Ovary (tissue), 7 donors: ENCODE measurements at regions not wholly inside any gene's neighbourhood (a gene's known extent, or its start where the extent isn't known, plus 50 kb on each side); places are given as distances from the start of the nearest gene placed in this dataset.

Experiments used
- DNase-seq, 5 donors: peaks; one replicate each; pipeline ENCODE4 v3.0.0-alpha.2; 2019 to 2020
- H3K27ac ChIP-seq, 2 donors: fragments of 200-600 bp; one replicate each; pipeline versions ENCODE4 v1.5.1 to v1.8.0; 2019 to 2022
- H3K27me3 ChIP-seq: fragments of 200-600 bp; one replicate; pipeline ENCODE4 v1.8.0; 2022
- H3K36me3 ChIP-seq: fragments of 200-600 bp; sonication (generic); one replicate; pipeline ENCODE4 v1.5.1; 2019
- H3K4me1 ChIP-seq: one replicate; pipeline ENCODE4 v1.8.1; 2013; ENCODE audit warnings: mild to moderate bottlenecking, moderate library complexity; ENCODE audit not compliant: insufficient read depth
- H3K4me3 ChIP-seq: fragments of 200-600 bp; sonication (generic); one replicate; pipeline ENCODE4 v1.5.1; 2017
- H3K9me3 ChIP-seq, 2 donors: fragments of 200-600 bp in 1 of 2; sonication (generic) in 1 of 2; one replicate each; pipeline versions ENCODE4 v1.5.1 to v1.8.1; 2013 to 2019; ENCODE audit warnings: mild to moderate bottlenecking in 1 of 2, moderate library complexity in 1 of 2
- CTCF ChIP-seq, 3 donors: fragments of 450-650 bp in 2 of 3; fragments of 200-600 bp in 1 of 3; IDR thresholded peaks; one replicate each; pipeline versions ENCODE4 v1.5.1 to v1.8.0; 2016 to 2022; ENCODE audit warnings: antibody characterized with exemption in 3 of 3, mild to moderate bottlenecking in 1 of 3
- EP300 ChIP-seq: sonication (generic); formaldehyde crosslinking; IDR thresholded peaks from one replicate; pipeline ENCODE4 v1.6.1; 2017; ENCODE audit warnings: antibody characterized with exemption
- POLR2A ChIP-seq: fragments of 450-650 bp; IDR thresholded peaks from one replicate; pipeline ENCODE4 v1.6.1; 2017; ENCODE audit warnings: antibody characterized with exemption, mild to moderate bottlenecking, moderate library complexity
- WGBS, 3 donors: extraction: QIAGEN DNeasy Blood & Tissue Kit in 1 of 3; methylation state at CpG; one replicate each; pipeline versions ENCODE4 v1.1.5 to v1.1.7; 2013 to 2017; 5-methylcytosine and 5-hydroxymethylcytosine counted together
- intact Hi-C, 4 donors: fragments of 100-400 bp; cut with DNase I; formaldehyde crosslinking; loops; one replicate each; pipeline versions ENCODE4 v1.11.0 to v1.15.1; 2022 to 2023
- donor health status: DM: no; HTN: no; CAD: no; lungs with moderate emphysema.
- donor health status: DM: no; HTN: no; CAD: no.
- donor health status: Bipolar disorder and iron deficiency.
- donor health status: DM: no; HTN: no; CAD: no.
- donor health status: DM: yes; HTN: yes; CAD: no.

DNA sequence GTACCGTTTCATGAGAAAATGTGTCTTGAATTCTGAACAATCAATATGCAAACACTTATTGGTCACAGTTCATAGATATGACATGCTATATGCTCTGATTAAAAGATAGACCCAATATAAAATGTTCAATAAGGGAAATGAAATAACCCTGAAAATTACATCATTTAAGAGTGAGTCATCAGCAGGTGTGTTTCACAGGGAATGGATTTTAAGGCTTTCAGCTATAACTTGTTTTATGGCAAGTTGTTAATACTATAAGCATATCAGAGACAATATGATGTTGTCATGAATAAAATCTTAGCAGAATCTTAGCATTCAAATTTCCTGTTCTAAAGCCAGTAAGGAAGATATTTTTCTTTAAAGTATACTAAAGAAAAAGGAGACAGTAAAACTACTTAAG, 483.4 kb upstream of the PCDH9 start:
- DNase-seq = no peak
- Histone ChIP-seq H3K27me3 (no peaks in the 10 kb centered on the region), H3K27ac (no peak overlapping the region), H3K4me1 (no peaks in the 10 kb centered on the region), H3K9me3 (no peaks in the 10 kb centered on the region), H3K36me3 (no peaks in the 10 kb centered on the region), H3K4me3 (no peak overlapping the region)
- no peak for TF ChIP-seq POLR2A
- TF ChIP-seq EP300 = no peak
- TF ChIP-seq CTCF (IDR thresholded peaks at IDR 0.05) = no peak
- intact Hi-C loops = no loop called here
- 81 to 87% (median 85%) methylated on average over 1 of the region's 1 CpG for WGBS, 3 donors

- H3K27ac ChIP-seq = no peak overlapping the region
- intact Hi-C loops = no loop called here
- no peaks in the 10 kb centered on the region for H3K4me1 ChIP-seq
- no peaks in the 10 kb centered on the region for H3K9me3 ChIP-seq
- H3K4me3 ChIP-seq = no peak overlapping the region
- H3K36me3 ChIP-seq = no peaks in the 10 kb centered on the region
- DNase-seq = no peak
- TF ChIP-seq EP300 (no peak), CTCF (IDR thresholded peaks at IDR 0.05) (no peak), POLR2A (no peak)
- WGBS, 3 donors = 68 to 75% (median 75%) methylated on average over 3 of the region's 3 CpGs
- H3K27me3 ChIP-seq = no peaks in the 10 kb centered on the region
Observed at GRCh38 chr13:67696775-67697174, 466.6 kb upstream of the PCDH9 start.

GRCh38 chr13:67664502-67664901, 434.4 kb upstream of the PCDH9 start:
- Histone ChIP-seq H3K27me3 (no peaks in the 10 kb centered on the region), H3K9me3 (no peaks in the 10 kb centered on the region), H3K36me3 (no peaks in the 10 kb centered on the region), H3K27ac (no peak overlapping the region), H3K4me1 (no peaks in the 10 kb centered on the region), H3K4me3 (no peak overlapping the region)
- intact Hi-C loops = no loop called here
- WGBS, 3 donors = 21 to 36% (median 29%) methylated on average over 2 of the region's 2 CpGs
- TF ChIP-seq EP300 = no peak
- no peak for TF ChIP-seq CTCF (IDR thresholded peaks at IDR 0.05)
- TF ChIP-seq POLR2A = no peak
- no peak for DNase-seq

GRCh38 chr13:67662997-67663396, 432.9 kb upstream of the PCDH9 start:
- DNase-seq = no peak
- Histone ChIP-seq H3K9me3 (no peaks in the 10 kb centered on the region), H3K36me3 (no peaks in the 10 kb centered on the region), H3K4me1 (no peaks in the 10 kb centered on the region), H3K27me3 (no peaks in the 10 kb centered on the region), H3K4me3 (no peak overlapping the region), H3K27ac (no peak overlapping the region)
- no peak for TF ChIP-seq EP300
- TF ChIP-seq CTCF (IDR thresholded peaks at IDR 0.05) = no peak
- TF ChIP-seq POLR2A = no peak
- WGBS, 3 donors = 74 to 80% (median 77%) methylated on average over 3 of the region's 3 CpGs
- intact Hi-C loops = no loop called here

DNA sequence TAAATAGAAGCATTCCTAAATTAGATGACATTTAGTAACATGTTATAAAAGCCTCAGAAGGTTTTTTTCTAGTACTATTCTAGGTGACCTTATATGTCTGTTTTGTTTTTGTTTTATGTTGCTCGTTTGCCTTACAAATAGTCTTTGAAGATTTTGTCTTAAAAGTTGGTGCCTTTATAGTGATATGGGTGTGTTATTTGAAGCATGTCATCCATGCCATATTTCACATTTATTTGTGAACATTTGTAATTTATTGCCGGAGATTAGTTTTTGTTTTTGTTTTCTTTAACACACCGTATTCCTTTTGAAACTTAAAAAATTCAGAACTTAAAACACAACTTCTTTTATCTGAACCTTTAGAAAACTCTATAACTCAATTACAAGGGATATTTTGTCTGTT, 422.8 kb upstream of the PCDH9 start:
- no peaks in the 10 kb centered on the region for H3K9me3 ChIP-seq
- intact Hi-C loops = no loop called here
- H3K4me3 ChIP-seq = no peak overlapping the region
- WGBS, 3 donors = 17 to 28% (median 20%) methylated on average over 3 of the region's 3 CpGs
- no peak for DNase-seq
- H3K36me3 ChIP-seq = no peaks in the 10 kb centered on the region
- no peaks in the 10 kb centered on the region for H3K4me1 ChIP-seq
- no peaks in the 10 kb centered on the region for H3K27me3 ChIP-seq
- TF ChIP-seq EP300 (no peak), POLR2A (no peak), CTCF (IDR thresholded peaks at IDR 0.05) (no peak)
- H3K27ac ChIP-seq = no peak overlapping the region
